GM10266 (cell line): ENCODE measurements at regions not wholly inside any gene's neighbourhood (a gene's known extent, or its start where the extent isn't known, plus 50 kb on each side); places are given as distances from the start of the nearest gene placed in this dataset.

Experiments
- DNase-seq: peaks from one replicate; pipeline ENCODE4 v3.0.0; 2012; ENCODE audit errors: extremely low spot score
- TF ChIP-seq, protein P1 (sequence below): IDR thresholded peaks from 2 replicates; pipeline ENCODE4 v1.5.1; 2012; ENCODE audit warnings: mild to moderate bottlenecking, low read depth; ENCODE audit not compliant: control insufficient read depth, insufficient read depth; ENCODE audit errors: missing control alignments

DNA sequence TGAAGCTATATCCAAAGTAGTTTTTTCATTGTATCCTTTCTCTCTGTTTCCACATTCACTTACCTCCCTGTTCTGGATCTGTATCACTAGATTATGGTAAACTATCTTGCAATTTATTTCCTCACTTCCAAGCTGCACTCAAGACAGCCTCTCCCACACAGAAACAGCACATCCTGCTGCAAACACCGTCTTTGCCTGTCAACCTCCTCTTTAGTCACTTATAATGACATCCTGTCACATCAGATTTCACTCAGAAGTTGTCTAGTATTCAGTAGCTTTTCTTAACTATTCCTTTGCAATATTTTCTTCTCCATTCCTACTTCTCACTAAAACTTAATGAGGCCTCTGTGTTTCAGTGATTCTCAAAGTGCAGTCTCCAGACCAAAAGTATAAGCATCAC, 490.8 kb downstream of the IGSF11 start:
- TF ChIP-seq, protein P1, sequence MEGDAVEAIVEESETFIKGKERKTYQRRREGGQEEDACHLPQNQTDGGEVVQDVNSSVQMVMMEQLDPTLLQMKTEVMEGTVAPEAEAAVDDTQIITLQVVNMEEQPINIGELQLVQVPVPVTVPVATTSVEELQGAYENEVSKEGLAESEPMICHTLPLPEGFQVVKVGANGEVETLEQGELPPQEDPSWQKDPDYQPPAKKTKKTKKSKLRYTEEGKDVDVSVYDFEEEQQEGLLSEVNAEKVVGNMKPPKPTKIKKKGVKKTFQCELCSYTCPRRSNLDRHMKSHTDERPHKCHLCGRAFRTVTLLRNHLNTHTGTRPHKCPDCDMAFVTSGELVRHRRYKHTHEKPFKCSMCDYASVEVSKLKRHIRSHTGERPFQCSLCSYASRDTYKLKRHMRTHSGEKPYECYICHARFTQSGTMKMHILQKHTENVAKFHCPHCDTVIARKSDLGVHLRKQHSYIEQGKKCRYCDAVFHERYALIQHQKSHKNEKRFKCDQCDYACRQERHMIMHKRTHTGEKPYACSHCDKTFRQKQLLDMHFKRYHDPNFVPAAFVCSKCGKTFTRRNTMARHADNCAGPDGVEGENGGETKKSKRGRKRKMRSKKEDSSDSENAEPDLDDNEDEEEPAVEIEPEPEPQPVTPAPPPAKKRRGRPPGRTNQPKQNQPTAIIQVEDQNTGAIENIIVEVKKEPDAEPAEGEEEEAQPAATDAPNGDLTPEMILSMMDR: no peak
- DNase-seq: no peak

DNA sequence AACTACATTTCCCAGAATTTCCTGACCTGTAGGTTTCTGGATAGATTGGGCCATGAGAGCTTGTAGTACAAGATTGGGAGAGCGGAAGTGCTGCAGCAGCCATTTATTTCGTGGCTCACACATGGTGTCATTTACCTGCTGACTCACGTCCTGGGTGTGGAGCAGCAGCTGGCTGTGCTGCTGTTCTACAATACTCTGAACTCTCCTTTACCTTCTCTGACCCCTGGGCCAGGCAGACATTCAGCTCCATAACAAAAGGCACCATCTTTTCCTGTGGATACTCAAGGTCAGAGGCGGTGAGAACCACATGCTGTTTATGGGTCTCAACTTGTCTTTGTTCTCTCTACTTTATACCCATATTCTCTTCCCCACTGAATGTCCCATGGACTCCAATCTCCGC, 490.2 kb downstream of the IGSF11 start:
- DNase-seq: no peak
- TF ChIP-seq, protein P1: no peak

DNA sequence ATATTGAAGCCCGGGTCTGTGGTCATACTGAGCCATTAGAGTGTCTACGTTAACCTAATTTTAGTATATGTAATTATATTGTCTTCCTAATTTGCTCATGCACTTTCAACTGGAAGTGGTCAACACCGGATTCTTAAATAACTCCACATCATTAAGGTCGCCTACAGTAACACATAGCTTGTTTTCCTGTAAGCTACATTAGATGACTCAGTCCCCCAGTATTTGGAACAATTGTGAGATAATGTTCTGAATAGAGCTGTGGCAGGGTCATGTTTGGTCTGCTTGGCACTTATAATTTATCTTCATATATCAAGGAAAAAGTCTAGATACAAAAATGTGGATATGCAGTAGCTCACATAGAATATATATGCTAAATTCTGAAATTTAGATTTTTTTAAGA, 486.2 kb downstream of the IGSF11 start:
- TF ChIP-seq, protein P1: no peak
- DNase-seq: no peak

DNA sequence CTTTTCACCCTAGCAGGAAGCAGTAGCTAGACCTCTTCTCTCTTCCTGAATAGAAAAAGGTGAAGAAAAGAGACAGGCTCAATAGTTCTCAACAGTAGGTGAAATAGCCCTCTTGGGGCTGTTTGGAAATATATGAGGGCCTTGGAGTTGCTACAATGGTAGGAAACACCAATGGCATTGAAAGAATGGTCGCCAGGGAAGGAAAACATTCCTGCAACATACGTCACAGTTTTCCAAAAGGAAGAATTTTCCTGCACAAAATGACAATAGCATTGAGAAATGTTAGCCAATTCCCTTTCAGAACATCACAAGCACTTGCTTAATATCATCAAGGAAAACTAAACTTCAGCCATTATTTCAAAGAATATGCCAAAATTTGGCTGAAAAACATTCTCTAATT, 484.5 kb downstream of the IGSF11 start:
- TF ChIP-seq, protein P1: no peak
- DNase-seq: no peak

DNA sequence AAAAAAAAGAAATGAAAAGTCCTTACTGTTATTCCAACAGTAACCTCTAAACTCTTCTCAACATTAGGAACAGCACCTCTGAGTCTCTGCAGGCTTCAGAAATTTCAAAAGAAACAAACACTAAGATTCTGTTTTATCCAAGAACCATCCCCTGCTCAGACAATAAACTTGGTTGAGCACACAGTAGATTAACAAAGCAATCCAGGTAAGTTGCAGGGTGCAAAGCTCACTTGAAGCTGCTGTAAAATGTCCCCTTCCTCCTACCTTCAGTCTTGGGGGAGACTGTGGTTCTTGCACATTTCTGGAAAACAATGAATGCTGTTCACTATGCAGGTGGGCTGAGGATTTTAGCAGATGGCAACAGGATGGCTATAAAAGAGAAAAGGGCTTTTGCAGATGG, 484.1 kb downstream of the IGSF11 start:
- no peak for DNase-seq

DNA sequence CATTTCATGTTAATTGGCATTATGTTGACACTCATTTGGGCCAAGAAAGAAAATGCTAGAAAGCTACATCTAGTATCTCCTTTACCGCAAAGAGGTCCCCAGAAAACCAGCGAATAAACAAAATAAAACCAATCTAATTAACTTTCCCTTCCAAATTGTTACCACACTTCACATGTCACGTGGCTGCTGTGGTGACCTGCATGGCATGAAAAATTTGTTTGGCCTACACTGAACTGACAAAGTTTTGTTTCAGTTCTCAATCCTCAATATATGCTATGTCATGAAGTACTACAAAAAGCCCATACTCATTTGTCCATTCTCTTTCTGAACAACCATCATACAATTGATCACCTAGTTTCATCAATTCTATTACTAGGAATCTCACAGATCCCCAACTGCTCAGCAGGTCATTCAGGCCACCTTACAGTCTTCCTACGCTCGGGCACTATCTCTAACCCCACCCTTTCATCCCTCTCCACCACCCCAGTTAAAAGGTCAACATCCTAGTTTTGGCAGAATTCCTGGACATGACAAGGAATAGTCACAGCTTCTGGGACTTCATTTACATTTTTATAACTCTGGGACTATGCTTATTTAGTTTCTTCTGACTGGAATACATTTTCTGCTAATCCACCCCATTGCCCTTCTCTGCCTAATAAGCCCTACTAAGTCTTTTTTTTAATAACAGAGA, 480.4 kb downstream of the IGSF11 start:
- TF ChIP-seq, protein P1: no peak
- no peak for DNase-seq

More for the DNA sequence above, 484.1 kb downstream of the IGSF11 start:
- TF ChIP-seq, protein P1: no peak

DNA sequence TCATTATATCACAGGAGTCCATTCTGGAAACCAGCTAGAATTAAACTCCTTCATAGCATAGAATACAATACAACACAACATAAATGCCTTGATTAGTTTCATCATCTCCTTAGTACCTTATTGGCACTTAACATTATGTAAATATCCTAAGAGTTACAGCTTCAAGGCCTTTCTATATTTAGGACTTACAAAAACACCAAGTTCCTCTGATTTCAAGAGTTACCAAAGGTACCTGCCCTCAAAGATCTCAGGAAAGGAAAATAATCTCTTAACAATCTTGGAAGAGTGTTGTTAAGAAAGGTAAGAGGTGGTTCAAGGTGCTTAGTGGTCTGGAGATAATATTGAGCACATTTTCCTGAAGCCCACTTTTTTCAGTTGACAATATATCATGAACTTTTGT, 477.7 kb downstream of the IGSF11 start:
- TF ChIP-seq, protein P1: no peak
- no peak for DNase-seq
